Epithelial cell of esophagus (primary cell): ENCODE measurements at regions not wholly inside any gene's neighbourhood (a gene's known extent, or its start where the extent isn't known, plus 50 kb on each side); places are given as distances from the start of the nearest gene placed in this dataset.
"Not testable (repeated sequence)": the region's sequence is repeated elsewhere in the genome, so short reads cannot be mapped to it uniquely, and the experiment has no call there.

Experiments used
- DNase-seq: peaks from one replicate; pipeline ENCODE4 v3.0.0; 2010; ENCODE audit warnings: low read depth
- H3K4me3 ChIP-seq: 2 replicates; pipeline ENCODE4 v1.5.1; 2011; ENCODE audit warnings: mild to moderate bottlenecking, low read length, control low read depth
- CTCF ChIP-seq: IDR thresholded peaks from 2 replicates; pipeline ENCODE4 v1.5.1; 2011; ENCODE audit warnings: low read depth, mild to moderate bottlenecking, low read length, control low read depth, inconsistent platforms; ENCODE audit not compliant: insufficient read depth; ENCODE audit errors: missing control alignments

DNA sequence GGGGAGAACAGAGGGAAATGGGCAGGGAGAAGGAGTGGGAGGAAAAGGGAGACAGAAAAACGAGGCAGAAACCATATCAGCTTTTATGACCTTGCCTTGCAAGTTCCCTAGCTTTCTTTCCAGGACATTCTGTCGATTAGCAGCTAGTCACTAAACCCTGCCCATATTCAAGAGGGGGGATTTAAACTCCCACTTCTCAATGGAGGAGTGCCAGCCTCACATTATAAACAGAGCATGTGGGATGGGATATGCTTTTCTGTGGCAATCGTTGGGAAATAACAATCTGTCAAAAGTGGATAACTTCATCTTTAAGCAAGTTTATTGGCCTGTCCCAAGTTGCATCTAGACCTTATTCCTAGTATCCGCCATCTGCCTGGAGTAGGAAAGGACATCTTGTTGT lies 57.0 kb upstream of the TMEM170B start:
- DNase-seq, result no peak
- TF ChIP-seq CTCF, result no peak
- H3K4me3 ChIP-seq, result no peak overlapping the region

- TF ChIP-seq CTCF, result no peak
- H3K4me3 ChIP-seq, result no peak overlapping the region
- no peak for DNase-seq
Observed at GRCh38 chr6:11479296-11479695, 58.3 kb upstream of the TMEM170B start.

DNA sequence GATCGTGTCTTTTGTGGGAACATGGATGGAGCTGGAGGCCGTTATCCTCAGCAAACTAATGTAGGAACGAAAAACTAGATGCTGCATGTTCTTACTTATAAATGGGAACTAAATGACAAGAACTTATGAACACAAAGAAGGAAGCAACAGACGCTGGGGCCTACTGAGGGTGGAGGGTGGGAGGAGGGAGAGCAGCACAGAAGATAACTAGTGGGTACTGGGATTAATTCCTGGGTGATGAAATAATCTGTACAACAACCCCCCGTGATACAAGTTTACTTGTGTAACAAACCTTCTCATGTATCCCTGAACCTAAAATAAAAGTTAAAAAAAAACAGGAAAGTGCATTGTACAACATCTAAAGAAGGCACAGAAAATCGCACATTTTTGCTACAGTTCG lies 59.0 kb upstream of the TMEM170B start:
- no peak for DNase-seq
- TF ChIP-seq CTCF, result no peak
- H3K4me3 ChIP-seq, result no peak overlapping the region

- H3K4me3 ChIP-seq, result no peak overlapping the region
- no peak for DNase-seq
- no peak for TF ChIP-seq CTCF
Observed at GRCh38 chr6:11475016-11475415, 62.5 kb upstream of the TMEM170B start.

DNA sequence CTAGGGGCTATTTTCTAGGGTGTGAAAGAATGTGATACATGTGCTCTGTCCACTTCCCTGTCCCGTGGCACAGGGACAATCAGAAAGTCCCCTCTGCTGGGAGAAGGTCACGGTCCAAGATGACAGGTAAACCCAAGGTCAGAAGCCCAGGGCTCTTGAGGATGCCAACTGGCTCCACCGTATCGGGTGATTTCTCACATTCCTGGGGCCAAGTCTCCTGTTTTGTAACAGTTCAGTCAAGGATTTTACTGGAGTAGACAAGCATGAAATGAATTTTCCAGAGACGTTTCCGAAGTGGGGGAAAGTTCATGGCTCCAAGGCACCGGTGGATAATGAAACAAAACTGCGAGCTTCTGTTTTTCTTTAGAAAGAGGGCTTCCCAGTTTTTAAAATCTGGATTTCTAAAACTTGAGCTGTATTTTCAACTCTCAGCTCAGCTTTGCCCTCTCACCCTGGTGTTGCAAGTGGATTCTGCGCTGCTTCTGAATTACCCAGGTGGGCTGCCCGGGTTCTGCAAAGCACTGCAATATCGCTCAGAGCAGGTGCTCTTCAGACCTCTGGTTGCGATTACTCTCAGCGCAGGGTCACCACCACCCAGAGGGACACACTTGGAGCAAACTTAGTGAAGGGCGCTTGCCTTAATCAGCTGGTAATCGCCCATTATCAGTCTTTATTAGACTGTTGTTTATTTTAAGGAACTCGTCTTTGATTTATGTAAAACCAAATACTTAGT lies 64.4 kb upstream of the TMEM170B start:
- H3K4me3 ChIP-seq, result no peak overlapping the region

GRCh38 chr6:11471261-11471660 lies 66.3 kb upstream of the TMEM170B start:
- H3K4me3 ChIP-seq, result no peak overlapping the region
- no peak for DNase-seq
- no peak for TF ChIP-seq CTCF

More for the DNA sequence above, 64.4 kb upstream of the TMEM170B start:
- no peak for DNase-seq
- no peak for TF ChIP-seq CTCF

DNA sequence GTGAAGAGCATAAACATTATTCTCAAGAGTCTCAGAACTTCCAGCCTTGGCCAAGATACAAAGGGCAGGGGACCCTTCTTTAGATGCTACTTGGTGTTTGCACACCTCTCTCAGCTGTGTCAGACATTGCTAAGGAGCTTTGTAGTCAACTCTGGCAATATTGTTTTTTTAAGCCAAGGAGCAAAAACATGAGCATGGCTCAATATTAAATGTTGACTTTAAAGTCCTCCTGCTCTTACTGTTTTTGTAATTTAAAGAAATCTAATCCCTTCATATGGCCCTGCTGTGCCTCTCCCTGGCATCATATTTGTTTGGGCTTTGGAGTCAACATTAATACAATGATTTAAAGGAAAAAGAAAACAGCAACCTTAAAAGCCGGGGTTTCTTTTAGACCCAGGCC lies 67.9 kb upstream of the TMEM170B start:
- no peak overlapping the region for H3K4me3 ChIP-seq
- no peak for DNase-seq
- no peak for TF ChIP-seq CTCF

DNA sequence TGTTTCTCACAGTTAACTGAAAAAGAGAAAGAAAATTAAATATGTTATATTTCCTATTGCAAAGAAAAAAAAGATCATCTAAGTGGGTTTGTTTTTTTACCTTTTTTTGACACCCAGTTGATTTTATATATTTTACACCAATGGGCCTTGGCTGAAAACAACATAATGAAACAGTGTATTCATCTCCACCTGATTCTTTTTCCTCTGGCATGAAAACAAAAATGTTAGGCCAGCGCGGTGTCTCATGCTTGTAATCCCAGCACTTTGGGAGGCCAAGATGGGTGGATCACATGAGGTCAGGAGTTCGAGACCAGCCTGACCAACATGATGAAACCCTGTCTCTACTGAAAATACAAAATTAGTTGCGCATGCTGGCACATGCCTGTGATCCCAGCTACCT lies 69.3 kb upstream of the TMEM170B start:
- not testable (repeated sequence) for H3K4me3 ChIP-seq, DNase-seq
